SK-N-SH treated with all-trans-retinoic acid at 6 μM for 48 hours (cell line): ENCODE measurements at regions not wholly inside any gene's neighbourhood (a gene's known extent, or its start where the extent isn't known, plus 50 kb on each side); places are given as distances from the start of the nearest gene placed in this dataset.
A peak's percentile ranks its signal among the peaks of the same experiment; 100 is the strongest.

Experiments used
- ATAC-seq: fragments of 200-7000 bp; cut with Tn5 transposase; 3 replicates; pipeline ENCODE4 v1.9.1; 2020; ENCODE audit warnings: mild to moderate bottlenecking, moderate library complexity
- ARNTL ChIP-seq: fragments of 450-650 bp; formaldehyde crosslinking; IDR thresholded peaks from 2 replicates; pipeline ENCODE4 v1.5.0; 2020; ENCODE audit warnings: low read depth, mild to moderate bottlenecking, moderate library complexity, borderline replicate concordance
- BACH2 ChIP-seq: fragments of 250-450 bp; sonication (Bioruptor Pico); IDR thresholded peaks from 2 replicates; pipeline ENCODE4 v1.9.0; 2021; ENCODE audit warnings: mild to moderate bottlenecking, borderline replicate concordance
- CREB5 ChIP-seq: fragments of 250-450 bp; sonication (Bioruptor Pico); IDR thresholded peaks from 2 replicates; pipeline ENCODE4 v1.5.1; 2020; ENCODE audit warnings: low read depth, mild to moderate bottlenecking, moderate library complexity
- CSDC2 ChIP-seq: fragments of 250-450 bp; sonication (Bioruptor Pico); IDR thresholded peaks from 2 replicates; pipeline ENCODE4 v1.5.0; 2020; ENCODE audit warnings: mild to moderate bottlenecking, moderate library complexity
- CSRNP3 ChIP-seq: fragments of 250-450 bp; sonication (Bioruptor Pico); IDR thresholded peaks from 2 replicates; pipeline ENCODE4 v1.5.1; 2021; ENCODE audit warnings: mild to moderate bottlenecking, moderate library complexity
- ESRRG ChIP-seq: fragments of 250-450 bp; sonication (Bioruptor Pico); IDR thresholded peaks from 2 replicates; pipeline ENCODE4 v1.6.1; 2021; ENCODE audit warnings: mild to moderate bottlenecking
- GLIS3 ChIP-seq: fragments of 250-450 bp; sonication (Bioruptor Pico); IDR thresholded peaks from 2 replicates; pipeline ENCODE4 v1.5.0; 2020; ENCODE audit warnings: mild to moderate bottlenecking, moderate library complexity
- ISL1 ChIP-seq: fragments of 250-450 bp; sonication (Bioruptor Pico); IDR thresholded peaks from 2 replicates; pipeline ENCODE4 v2.1.2; 2022; ENCODE audit warnings: mild to moderate bottlenecking, moderate library complexity
- OSR1 ChIP-seq: fragments of 250-450 bp; sonication (Bioruptor Pico); IDR thresholded peaks from 2 replicates; pipeline ENCODE4 v1.8.0; 2022; ENCODE audit warnings: moderate library complexity, mild to moderate bottlenecking, inconsistent platforms
- PATZ1 ChIP-seq: fragments of 250-450 bp; sonication (Bioruptor Pico); IDR thresholded peaks from 2 replicates; pipeline ENCODE4 v1.8.0; 2020; ENCODE audit warnings: mild to moderate bottlenecking, moderate library complexity, borderline replicate concordance
- POU6F1 ChIP-seq: fragments of 250-450 bp; sonication (Bioruptor Pico); IDR thresholded peaks from 2 replicates; pipeline ENCODE4 v1.8.0; 2021; ENCODE audit warnings: low read depth, mild to moderate bottlenecking, moderate library complexity, borderline replicate concordance
- PPARA ChIP-seq: fragments of 250-450 bp; sonication (Bioruptor Pico); IDR thresholded peaks from 2 replicates; pipeline ENCODE4 v1.5.0; 2020; ENCODE audit warnings: mild to moderate bottlenecking, borderline replicate concordance
- RARB ChIP-seq: fragments of 250-450 bp; sonication (Bioruptor Pico); IDR thresholded peaks from 2 replicates; pipeline ENCODE4 v1.8.0; 2021; ENCODE audit warnings: mild to moderate bottlenecking, moderate library complexity
- SNAI2 ChIP-seq: fragments of 250-450 bp; sonication (Bioruptor Pico); IDR thresholded peaks from 2 replicates; pipeline ENCODE4 v1.5.0; 2020; ENCODE audit warnings: mild to moderate bottlenecking, moderate library complexity
- TCF4 ChIP-seq: fragments of 250-450 bp; sonication (Bioruptor Pico); IDR thresholded peaks from 2 replicates; pipeline ENCODE4 v1.8.0; 2021; ENCODE audit warnings: mild to moderate bottlenecking, moderate library complexity, borderline replicate concordance
- TOX ChIP-seq: fragments of 250-450 bp; sonication (Bioruptor Pico); IDR thresholded peaks from 2 replicates; pipeline ENCODE4 v1.8.0; 2021; ENCODE audit warnings: mild to moderate bottlenecking, moderate library complexity, borderline replicate concordance
- TSHZ2 ChIP-seq: fragments of 250-450 bp; sonication (Bioruptor Pico); IDR thresholded peaks from 2 replicates; pipeline ENCODE4 v1.5.0; 2020; ENCODE audit warnings: mild to moderate bottlenecking, moderate library complexity
- ZC3H10 ChIP-seq: fragments of 250-450 bp; sonication (Bioruptor Pico); IDR thresholded peaks from 2 replicates; pipeline ENCODE4 v1.5.1; 2021; ENCODE audit warnings: mild to moderate bottlenecking, moderate library complexity
- ZFP3 ChIP-seq: fragments of 250-450 bp; sonication (Bioruptor Pico); IDR thresholded peaks from 2 replicates; pipeline ENCODE4 v1.5.0; 2020; ENCODE audit warnings: mild to moderate bottlenecking, moderate library complexity
- ZFP30 ChIP-seq: fragments of 450-650 bp; formaldehyde crosslinking; IDR thresholded peaks from 2 replicates; pipeline ENCODE4 v1.5.0; 2022; ENCODE audit warnings: mild to moderate bottlenecking, moderate library complexity
- ZNF565 ChIP-seq: fragments of 450-650 bp; formaldehyde crosslinking; conservative IDR thresholded peaks from 2 replicates; pipeline ENCODE4 v1.5.0; 2020; ENCODE audit warnings: low read depth, mild to moderate bottlenecking, moderate library complexity
- ZNF70 ChIP-seq: fragments of 450-650 bp; formaldehyde crosslinking; IDR thresholded peaks from 2 replicates; pipeline ENCODE4 v1.5.0; 2020; ENCODE audit warnings: mild to moderate bottlenecking, moderate library complexity
- ZNF8 ChIP-seq: fragments of 450-650 bp; formaldehyde crosslinking; IDR thresholded peaks from 2 replicates; pipeline ENCODE4 v1.5.0; 2020; ENCODE audit warnings: mild to moderate bottlenecking, moderate library complexity

GRCh38 chr4:132169660-132170059, 979.4 kb upstream of the PCDH10 start (continued):
- TF ChIP-seq ZFP30 (CRISPR knock-in tag) (no peak), GLIS3 (CRISPR knock-in tag) (no peak), PPARA (CRISPR knock-in tag) (no peak), CSDC2 (CRISPR knock-in tag) (no peak), TCF4 (CRISPR knock-in tag) (no peak), ARNTL (CRISPR knock-in tag) (no peak), ZC3H10 (CRISPR knock-in tag) (no peak)

- ATAC-seq = peak; percentile 79
- TF ChIP-seq CREB5 (CRISPR knock-in tag) (no peak), RARB (no peak), GLIS3 (CRISPR knock-in tag) (no peak), ESRRG (CRISPR knock-in tag) (no peak), ZFP3 (CRISPR knock-in tag) (no peak), CSRNP3 (CRISPR knock-in tag) (no peak), PATZ1 (CRISPR knock-in tag) (no peak), ZC3H10 (CRISPR knock-in tag) (no peak), ISL1 (CRISPR knock-in tag) (no peak), BACH2 (CRISPR knock-in tag) (no peak)
- TF ChIP-seq, all 23 proteins: peak for 0
Observed at GRCh38 chr4:132180020-132180427, 969.1 kb upstream of the PCDH10 start.

- no peak for ATAC-seq
- TF ChIP-seq POU6F1 = no peak
- TF ChIP-seq TOX (CRISPR knock-in tag) = no peak
- no peak for TF ChIP-seq ZNF8
- no peak for TF ChIP-seq ZFP30 (CRISPR knock-in tag)
- no peak for TF ChIP-seq ISL1 (CRISPR knock-in tag)
- no peak for TF ChIP-seq ZC3H10 (CRISPR knock-in tag)
- no peak for TF ChIP-seq ESRRG (CRISPR knock-in tag)
- no peak for TF ChIP-seq TSHZ2 (CRISPR knock-in tag)
- no peak for TF ChIP-seq CSRNP3 (CRISPR knock-in tag)
- no peak for TF ChIP-seq ZNF565 (CRISPR knock-in tag)
- no peak for TF ChIP-seq OSR1 (CRISPR knock-in tag)
- no peak for TF ChIP-seq SNAI2 (CRISPR knock-in tag)
- TF ChIP-seq GLIS3 (CRISPR knock-in tag) = no peak
- no peak for TF ChIP-seq CSDC2 (CRISPR knock-in tag)
- TF ChIP-seq ZNF70 = no peak
- TF ChIP-seq BACH2 (CRISPR knock-in tag) = no peak
- TF ChIP-seq ARNTL (CRISPR knock-in tag) = no peak
- TF ChIP-seq RARB = no peak
- TF ChIP-seq, all 23 proteins: peak for 0
Observed at GRCh38 chr4:132195176-132195575, 953.9 kb upstream of the PCDH10 start.
